HG03575 (cell line): ENCODE measurements at regions not wholly inside any gene's neighbourhood (a gene's known extent, or its start where the extent isn't known, plus 50 kb on each side); places are given as distances from the start of the nearest gene placed in this dataset.
"Not testable (repeated sequence)": the region's sequence is repeated elsewhere in the genome, so short reads cannot be mapped to it uniquely, and the experiment has no call there.

ENCODE experiments used
- ATAC-seq: cut with Tn5 transposase; IDR thresholded peaks from one replicate; pipeline ENCODE4 v1.9.1; 2021; ENCODE audit not compliant: unreplicated experiment, insufficient number of reproducible peaks, low FRiP score; ENCODE audit errors: extremely low read depth

- no peak for ATAC-seq
Observed at GRCh38 chr4:31442236-31442635, 722.1 kb downstream of the PCDH7 start.

DNA sequence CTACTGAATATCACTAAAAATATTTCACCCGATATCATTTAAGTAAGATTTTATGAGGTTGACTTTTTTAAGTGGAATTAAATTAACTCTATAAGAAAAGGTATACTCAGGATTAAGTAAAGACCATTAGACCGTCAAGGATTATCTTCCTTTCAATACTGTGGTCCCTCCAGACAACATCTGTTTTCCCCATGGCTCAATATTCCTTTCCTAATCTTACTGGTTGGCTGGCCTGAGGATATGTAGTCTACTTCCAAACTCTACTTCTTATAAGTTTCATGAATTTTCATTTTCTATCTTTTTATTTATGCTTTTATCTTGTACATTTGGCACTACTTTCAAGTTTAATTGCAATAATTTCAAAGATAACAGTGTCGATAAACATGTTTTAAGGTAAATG, 725.4 kb downstream of the PCDH7 start:
- ATAC-seq = no peak

DNA sequence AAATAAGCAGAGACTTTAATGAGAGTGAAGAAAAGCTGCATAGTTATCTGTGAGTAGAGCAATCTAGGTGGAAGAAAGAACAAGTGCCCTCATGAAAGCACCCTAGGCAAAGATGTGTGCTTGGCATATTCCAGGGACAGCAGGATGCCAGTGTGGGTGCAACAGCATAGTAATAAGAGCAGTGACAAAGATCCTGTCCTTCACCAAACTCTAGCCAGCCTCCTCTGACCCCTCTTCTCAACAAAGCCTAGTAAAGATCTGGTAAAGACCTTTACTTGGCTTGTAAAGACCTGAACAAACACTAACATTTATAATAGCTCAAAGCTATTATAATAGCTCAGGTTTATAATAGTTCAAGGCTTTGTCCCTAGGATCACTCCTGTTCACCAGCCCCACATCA, 735.4 kb downstream of the PCDH7 start:
- no peak for ATAC-seq

DNA sequence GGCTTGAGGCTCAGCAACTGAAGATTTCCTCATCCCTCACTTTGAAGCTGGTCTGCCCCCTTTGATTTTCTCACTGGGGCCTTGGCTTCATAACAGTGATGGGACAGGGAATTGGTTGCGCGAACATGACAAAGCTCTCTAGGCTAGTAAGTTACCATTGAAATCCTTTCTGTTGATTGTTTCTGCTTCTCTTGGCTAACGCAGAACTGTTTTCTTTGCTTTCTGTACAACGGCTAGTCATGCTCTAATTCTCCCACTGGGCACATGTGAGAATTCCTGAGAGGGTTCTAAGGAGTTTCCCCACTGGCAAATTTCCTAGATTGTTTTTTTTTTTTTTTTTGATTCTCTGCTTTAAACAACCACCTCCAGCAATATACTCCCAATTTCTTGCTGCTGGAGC, 738.6 kb downstream of the PCDH7 start:
- no peak for ATAC-seq

GRCh38 chr4:31461421-31461820, 741.3 kb downstream of the PCDH7 start:
- ATAC-seq = no peak

- no peak for ATAC-seq
Observed at GRCh38 chr4:31467781-31468180, 747.6 kb downstream of the PCDH7 start.

GRCh38 chr4:31474221-31474620, 754.1 kb downstream of the PCDH7 start:
- ATAC-seq = no peak

GRCh38 chr4:31482691-31483090, 762.5 kb downstream of the PCDH7 start:
- no peak for ATAC-seq

DNA sequence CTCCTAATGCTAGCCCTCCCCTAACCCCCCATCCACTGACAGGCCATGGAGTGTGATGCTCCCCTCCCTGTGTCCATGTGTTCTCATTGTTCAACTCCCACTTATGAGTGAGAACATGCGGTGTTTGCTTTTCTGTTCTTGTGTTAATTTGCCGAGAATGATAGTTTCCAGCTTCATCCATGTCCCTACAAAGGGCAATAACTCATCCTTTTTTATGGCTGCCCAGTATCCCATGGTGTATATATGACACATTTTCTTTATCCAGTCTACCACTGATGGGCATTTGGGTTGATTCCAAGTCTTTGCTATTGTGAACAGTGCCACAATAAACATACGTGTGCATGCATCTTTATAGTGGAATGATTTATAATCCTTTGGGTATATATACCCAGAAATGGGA, 779.0 kb downstream of the PCDH7 start:
- not testable (repeated sequence) for ATAC-seq

DNA sequence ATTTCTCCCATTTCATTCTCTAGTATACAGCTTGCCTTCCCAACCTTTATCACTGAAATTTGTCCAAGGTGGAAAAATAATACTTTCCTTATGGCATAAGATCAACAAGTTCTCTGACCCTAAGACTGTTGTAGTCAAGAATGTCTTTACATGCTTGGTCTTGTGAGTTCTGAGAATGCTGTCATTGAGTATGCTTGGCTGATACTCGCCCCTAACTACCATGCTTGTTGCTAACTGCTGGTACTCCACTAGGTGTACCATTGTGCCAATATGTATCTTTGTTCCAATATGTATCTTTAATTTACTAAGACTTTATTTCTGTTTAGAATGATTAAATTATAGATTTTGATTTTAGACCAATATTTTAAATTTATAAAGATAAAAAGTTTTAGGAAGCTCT, 796.4 kb downstream of the PCDH7 start:
- no peak for ATAC-seq

DNA sequence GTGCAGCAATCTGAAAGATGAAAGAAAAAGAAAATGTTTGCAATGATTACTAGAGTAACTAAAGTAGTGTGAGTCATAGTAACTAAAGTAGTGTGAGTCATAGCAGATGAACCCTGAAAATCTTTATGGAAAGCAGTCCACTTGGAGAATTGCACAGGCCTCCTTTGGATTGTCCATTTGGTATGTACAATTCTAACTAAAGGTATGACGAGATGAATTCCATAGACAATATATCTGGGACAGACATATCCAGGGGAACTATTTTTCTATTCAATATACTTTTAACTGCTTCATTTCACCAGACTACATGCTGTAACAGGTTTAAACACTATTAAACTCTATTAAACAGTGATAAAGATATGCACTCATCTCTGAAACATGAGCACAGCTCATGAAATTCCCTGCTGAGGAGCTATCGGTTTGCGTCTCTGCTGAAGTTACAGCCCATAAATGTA, 798.7 kb downstream of the PCDH7 start:
- no peak for ATAC-seq

DNA sequence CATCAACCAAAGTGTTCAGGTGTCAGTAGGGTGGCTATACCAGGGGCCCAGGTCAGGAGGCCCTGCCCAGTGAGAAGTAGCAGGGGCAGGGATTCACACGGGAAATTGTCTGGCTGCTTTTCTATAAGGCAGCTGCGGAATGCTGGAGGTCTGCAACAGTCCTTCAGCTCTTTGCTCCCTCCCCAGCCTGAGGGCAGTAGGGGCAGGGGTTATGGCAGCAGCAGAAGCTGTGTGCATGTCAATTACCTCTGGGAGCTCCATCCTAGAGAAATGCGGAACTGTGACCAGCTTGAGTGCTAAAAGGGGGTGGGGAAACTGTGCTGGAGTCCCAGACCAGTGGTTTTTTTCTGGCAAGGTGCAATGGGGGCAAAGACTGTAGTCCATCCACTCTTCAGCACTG, 810.4 kb downstream of the PCDH7 start:
- no peak for ATAC-seq

GRCh38 chr4:31538877-31539276, 818.7 kb downstream of the PCDH7 start:
- no peak for ATAC-seq

DNA sequence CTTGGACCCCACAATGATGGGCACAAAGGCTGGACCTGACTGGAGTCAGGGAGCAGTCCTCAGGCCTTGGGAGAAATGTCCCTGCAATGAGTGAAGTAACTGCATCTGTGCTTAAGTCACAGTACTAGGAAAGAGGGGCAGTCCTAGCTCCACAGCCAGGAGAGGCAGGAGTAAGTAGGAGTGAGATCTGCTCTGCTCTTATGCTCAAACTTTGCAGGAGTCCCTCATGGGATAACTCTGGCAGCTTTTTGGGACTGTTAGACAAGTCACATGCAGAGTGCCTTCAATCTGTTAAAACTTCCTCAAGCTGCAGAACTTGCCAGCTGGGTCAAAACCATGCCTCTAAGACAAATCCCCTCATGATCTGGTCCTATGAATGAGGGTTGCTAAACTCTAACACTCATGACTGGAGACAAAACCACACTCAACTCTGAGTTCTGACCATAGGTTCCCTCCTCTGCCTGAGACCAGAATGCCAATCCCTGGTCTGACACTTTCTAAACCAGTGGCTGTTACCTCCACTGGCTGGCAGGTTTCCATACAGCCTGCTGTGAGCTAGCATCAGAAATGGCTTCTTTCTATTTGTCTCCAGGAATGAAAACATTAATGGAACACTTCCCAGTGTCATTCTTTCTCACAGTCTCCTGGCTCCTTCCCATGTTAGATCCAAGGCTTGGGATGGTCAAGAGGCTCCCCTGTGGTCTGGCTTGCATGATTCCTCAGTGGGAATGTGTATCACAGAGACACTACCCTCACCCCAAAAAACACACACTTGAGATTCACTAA, 819.3 kb downstream of the PCDH7 start:
- no peak for ATAC-seq

DNA sequence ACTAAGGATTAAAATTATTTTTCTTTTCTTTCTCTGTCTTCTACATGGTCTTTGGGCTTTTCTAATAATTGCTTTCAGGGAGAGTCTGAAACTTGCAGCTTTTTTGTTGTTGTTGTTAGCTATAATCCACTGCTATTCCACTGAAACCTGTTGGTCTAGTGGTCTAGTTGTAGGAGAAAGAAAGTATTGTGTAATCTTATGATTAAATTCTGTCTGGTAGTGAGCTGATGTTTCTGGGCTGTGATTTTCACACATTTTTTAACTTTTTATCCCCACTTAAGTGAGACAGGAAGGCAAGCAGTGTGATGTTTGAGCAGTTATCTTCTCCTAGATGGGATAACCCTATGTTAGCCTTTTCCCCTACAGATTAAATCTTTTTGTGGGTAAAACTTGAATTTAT, 825.2 kb downstream of the PCDH7 start:
- no peak for ATAC-seq

DNA sequence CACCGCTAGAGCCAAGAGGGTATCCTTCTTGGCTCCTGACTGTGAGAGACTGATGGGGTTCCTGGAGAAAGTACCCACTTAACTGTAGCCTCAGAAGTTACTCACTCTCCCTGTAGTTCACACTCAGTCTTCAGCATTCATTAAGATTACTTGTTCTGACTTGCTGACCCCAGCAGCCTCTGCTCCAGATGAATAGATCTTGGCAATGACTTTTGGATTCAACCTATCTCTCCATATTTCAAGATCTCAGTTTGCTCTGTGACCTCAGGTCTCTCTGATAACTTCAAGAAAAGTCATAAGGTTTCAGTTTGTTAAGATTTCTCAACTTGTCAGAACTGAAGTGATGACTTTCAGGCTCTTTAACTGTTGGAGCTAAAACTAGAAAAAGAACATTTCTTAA, 825.6 kb downstream of the PCDH7 start:
- no peak for ATAC-seq

GRCh38 chr4:31548021-31548420, 827.9 kb downstream of the PCDH7 start:
- no peak for ATAC-seq

GRCh38 chr4:31548823-31549222, 828.7 kb downstream of the PCDH7 start:
- no peak for ATAC-seq

- no peak for ATAC-seq
Observed at GRCh38 chr4:31549256-31549655, 829.1 kb downstream of the PCDH7 start.

DNA sequence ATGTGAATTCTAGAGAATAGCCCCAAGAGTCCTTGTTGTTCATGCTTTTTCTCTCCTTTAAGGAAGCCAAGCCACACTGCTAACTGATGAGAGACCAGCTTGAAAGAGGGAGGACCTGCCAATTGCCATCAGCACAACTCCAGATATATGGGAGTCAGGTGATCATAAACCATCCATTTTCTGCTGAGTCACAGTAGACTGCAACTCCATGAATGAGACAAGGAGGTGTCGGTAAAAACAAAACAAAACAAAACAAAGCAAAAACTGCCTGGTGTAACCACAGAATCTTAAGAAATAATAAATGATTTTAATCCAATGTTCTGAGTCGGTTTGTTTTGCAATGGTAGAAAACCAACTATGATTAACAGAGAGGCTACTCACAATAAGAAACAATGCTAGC, 837.3 kb downstream of the PCDH7 start:
- ATAC-seq = no peak

- ATAC-seq = no peak
Observed at GRCh38 chr4:31573554-31573953, 853.4 kb downstream of the PCDH7 start.
